ENCODE measurements at regions not wholly inside any gene's neighbourhood (a gene's known extent, or its start where the extent isn't known, plus 50 kb on each side); places are given as distances from the start of the nearest gene placed in this dataset.
"Not testable (repeated sequence)": the region's sequence is repeated elsewhere in the genome, so short reads cannot be mapped to it uniquely, and the experiment has no call there.

- DNase-seq = no peak
Measured at GRCh38 chr3:74033806-74034205, 409.1 kb upstream of the PDZRN3 start.

GRCh38 chr3:74033381-74033780 lies 408.6 kb upstream of the PDZRN3 start:
- no peak for DNase-seq

GRCh38 chr3:74027121-74027520 lies 402.4 kb upstream of the PDZRN3 start:
- no peak for DNase-seq

GRCh38 chr3:74023395-74023794 lies 398.7 kb upstream of the PDZRN3 start:
- DNase-seq = no peak

- DNase-seq = no peak
Measured at GRCh38 chr3:74021449-74021848, 396.7 kb upstream of the PDZRN3 start.

- no peak for DNase-seq
Measured at GRCh38 chr3:74009961-74010844, 385.5 kb upstream of the PDZRN3 start.

- DNase-seq = no peak
Measured at GRCh38 chr3:74004386-74004785, 379.6 kb upstream of the PDZRN3 start.

- DNase-seq = no peak
Measured at GRCh38 chr3:74003734-74004133, 379.0 kb upstream of the PDZRN3 start.

- no peak for DNase-seq
Measured at GRCh38 chr3:74001436-74001835, 376.7 kb upstream of the PDZRN3 start.

- no peak for DNase-seq
Measured at GRCh38 chr3:74000725-74001124, 376.0 kb upstream of the PDZRN3 start.

GRCh38 chr3:73999501-73999900 lies 374.8 kb upstream of the PDZRN3 start:
- DNase-seq = no peak

GRCh38 chr3:73990691-73991090 lies 365.9 kb upstream of the PDZRN3 start:
- DNase-seq = not testable (repeated sequence)

- no peak for DNase-seq
Measured at GRCh38 chr3:73966733-73967132, 342.0 kb upstream of the PDZRN3 start.

- DNase-seq = no peak
Measured at GRCh38 chr3:73964818-73965217, 340.1 kb upstream of the PDZRN3 start.

GRCh38 chr3:73955494-73956070 lies 330.8 kb upstream of the PDZRN3 start:
- DNase-seq = no peak

GRCh38 chr3:73954506-73954905 lies 329.8 kb upstream of the PDZRN3 start:
- DNase-seq = no peak

- DNase-seq = no peak
Measured at GRCh38 chr3:73952781-73953180, 328.0 kb upstream of the PDZRN3 start.

- no peak for DNase-seq
Measured at GRCh38 chr3:73950865-73951558, 326.3 kb upstream of the PDZRN3 start.

- DNase-seq = no peak
Measured at GRCh38 chr3:73945541-73945940, 320.8 kb upstream of the PDZRN3 start.

- no peak for DNase-seq
Measured at GRCh38 chr3:73939985-73940384, 315.2 kb upstream of the PDZRN3 start.

- DNase-seq = no peak
Measured at GRCh38 chr3:73933585-73933984, 308.8 kb upstream of the PDZRN3 start.

GRCh38 chr3:73927203-73927570 lies 302.4 kb upstream of the PDZRN3 start:
- DNase-seq = no peak

GRCh38 chr3:73926360-73927202 lies 301.8 kb upstream of the PDZRN3 start:
- DNase-seq = no peak

Data from T1000 (cell line).